GM18508 (cell line): ENCODE measurements at regions not wholly inside any gene's neighbourhood (a gene's known extent, or its start where the extent isn't known, plus 50 kb on each side); places are given as distances from the start of the nearest gene placed in this dataset.
"Not testable (repeated sequence)": the region's sequence is repeated elsewhere in the genome, so short reads cannot be mapped to it uniquely, and the experiment has no call there.

Experiments used
- ATAC-seq: cut with Tn5 transposase; IDR thresholded peaks from one replicate; pipeline ENCODE4 v1.9.1; 2021; ENCODE audit warnings: moderate number of reproducible peaks; ENCODE audit not compliant: insufficient read depth, unreplicated experiment

- not testable (repeated sequence) for ATAC-seq
Observed at GRCh38 chr1:121001090-121001726, 111.6 kb downstream of the PPIAL4A start.

DNA sequence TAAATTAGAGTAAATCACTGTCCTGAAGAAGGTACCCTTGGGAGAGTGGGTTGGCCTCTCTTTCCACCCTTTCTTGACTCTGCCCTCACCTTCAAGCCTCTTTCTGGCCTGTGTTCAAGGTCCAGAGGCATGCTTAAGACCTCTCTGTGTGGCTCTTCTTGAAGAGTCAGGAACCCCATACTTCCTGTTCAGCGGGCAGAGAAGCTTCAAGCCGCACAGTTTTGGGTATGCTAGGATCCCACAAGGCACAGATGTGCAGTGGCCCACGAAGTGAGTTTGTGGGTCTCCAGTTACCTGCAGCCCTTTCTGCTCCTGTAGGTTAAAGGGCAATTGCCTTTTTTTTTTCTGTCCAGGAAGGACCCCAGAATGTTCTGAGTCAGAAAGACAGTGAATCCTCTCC is 113.7 kb downstream of the PPIAL4A start:
- ATAC-seq, result not testable (repeated sequence)

DNA sequence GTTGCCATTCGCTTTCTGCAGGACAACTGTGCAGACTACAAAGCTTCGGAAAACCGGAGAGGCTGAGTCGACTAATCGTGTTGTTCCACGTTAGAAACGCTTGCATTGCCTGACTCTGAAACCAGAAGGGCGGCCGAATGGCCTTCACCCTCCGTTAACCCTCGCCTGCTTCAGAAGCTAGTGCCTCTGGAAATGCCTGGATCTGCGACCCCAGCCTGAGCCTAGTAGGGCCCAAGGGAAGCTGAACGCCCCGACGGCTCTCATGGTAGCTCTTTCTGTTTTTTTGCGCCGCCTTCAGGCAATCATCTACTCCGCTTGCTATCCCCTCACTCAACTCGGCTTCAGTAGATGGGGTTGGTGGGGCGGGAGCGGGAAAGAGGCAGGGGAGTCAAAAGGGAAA is 117.3 kb downstream of the PPIAL4A start:
- not testable (repeated sequence) for ATAC-seq

- not testable (repeated sequence) for ATAC-seq
Observed at GRCh38 chr1:121007755-121008154, 118.2 kb downstream of the PPIAL4A start.

DNA sequence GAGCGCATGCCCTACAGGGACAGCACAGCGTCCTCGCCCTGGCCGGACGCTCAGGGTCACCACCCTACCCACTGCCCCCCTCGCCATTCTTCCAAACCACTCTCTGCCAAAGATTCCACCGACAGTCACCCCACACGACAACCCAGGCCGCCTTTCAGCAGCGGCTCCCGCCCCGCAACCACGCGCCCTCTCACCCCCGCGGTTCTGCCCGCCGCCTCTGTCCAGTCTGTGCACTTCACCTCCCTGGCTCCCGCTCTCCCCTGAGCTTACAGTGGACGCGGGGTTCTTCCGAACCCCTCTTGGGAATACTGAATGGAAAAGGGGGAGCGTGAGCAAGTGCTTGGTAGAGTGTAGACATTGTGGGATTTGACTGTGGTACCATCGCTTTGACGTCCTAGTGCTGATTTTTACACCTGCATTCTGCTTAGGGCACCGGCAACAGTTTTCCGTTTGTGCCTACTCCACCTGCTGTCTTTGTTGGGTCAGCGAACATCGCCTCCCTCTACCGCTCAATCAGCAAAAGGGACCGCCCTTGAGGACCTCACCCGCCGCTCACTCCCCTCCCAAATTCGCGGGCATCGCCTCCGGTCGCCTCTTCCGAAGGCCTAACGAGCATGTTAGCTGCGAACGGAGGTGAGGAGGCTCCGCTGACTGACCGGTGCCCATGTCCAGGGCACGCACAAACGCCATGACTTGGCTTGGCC is 119.1 kb downstream of the PPIAL4A start:
- not testable (repeated sequence) for ATAC-seq

- ATAC-seq, result not testable (repeated sequence)
Observed at GRCh38 chr1:121009216-121010057, 119.9 kb downstream of the PPIAL4A start.

GRCh38 chr1:121010141-121010540 is 120.6 kb downstream of the PPIAL4A start:
- not testable (repeated sequence) for ATAC-seq

DNA sequence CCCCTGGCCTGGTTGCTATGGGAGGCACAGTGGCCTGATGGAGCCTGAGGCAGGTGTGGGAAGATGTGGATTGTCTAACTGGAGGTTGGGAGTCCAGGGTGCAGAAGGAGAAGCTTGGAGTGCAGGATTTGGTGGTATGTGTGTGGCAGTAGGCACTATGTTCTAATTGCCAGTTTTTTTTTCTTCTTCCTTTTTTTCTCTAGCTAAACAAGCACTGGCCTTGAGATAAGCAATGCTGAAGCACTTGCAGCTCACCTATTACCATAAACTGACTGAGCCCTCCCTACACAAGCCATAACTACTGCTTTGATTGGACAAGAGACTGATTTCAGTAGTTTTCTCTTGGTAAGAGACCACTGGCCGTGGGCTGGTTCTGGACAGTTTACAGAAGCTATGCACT is 123.6 kb downstream of the PPIAL4A start:
- not testable (repeated sequence) for ATAC-seq

- not testable (repeated sequence) for ATAC-seq
Observed at GRCh38 chr1:121016182-121017028, 126.8 kb downstream of the PPIAL4A start.

GRCh38 chr1:121019715-121020349 is 130.3 kb downstream of the PPIAL4A start:
- not testable (repeated sequence) for ATAC-seq

- not testable (repeated sequence) for ATAC-seq
Observed at GRCh38 chr1:121020350-121021236, 131.0 kb downstream of the PPIAL4A start.

GRCh38 chr1:121021716-121022115 is 132.1 kb downstream of the PPIAL4A start:
- not testable (repeated sequence) for ATAC-seq

DNA sequence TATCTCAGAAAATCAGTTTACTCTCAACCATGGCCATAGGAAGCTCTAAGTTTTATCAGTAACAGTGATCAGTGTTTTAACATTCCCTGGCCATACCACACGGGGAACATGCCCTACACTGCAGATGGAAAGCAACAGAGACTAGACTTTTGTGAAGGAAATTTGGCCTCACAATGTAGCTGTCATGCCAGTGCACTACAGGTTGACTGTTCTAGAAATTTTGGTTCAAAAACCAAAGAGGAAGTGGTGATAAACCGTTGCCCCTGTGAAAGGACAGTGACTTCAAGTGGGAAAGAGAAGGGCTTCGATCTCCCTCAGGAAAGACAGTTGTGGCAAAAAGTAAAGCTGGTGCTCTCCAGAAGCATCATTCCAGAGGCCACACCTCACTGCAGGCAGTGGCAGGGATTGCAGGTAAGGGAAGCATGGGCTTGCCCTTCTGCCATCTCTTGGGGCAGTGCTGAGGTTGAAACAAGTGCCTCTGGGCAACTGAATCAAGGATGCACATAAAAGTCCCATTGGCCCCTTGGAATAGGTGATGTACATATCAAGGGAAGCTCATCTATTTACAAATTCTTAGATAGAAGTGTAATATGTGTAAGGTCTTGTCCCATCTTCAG is 143.4 kb downstream of the PPIAL4A start:
- not testable (repeated sequence) for ATAC-seq

DNA sequence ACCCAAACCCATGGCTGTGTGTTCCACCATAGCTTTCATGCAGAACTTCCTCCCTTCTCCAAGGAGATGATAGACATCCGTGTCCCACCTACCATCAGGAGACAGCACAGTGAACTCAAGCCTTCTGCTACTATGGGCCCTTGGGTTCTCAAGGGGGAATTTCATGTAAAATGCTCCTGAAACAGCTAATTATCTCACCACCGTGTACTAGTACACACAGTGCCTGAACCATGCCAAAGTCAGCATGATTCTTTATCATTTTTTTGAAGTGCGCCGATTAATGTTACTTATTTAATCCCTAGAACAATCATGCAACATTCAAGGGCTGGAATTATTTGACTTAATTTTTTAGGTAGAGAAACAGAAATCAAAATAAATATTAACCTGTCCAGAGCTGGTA is 147.2 kb downstream of the PPIAL4A start:
- not testable (repeated sequence) for ATAC-seq

DNA sequence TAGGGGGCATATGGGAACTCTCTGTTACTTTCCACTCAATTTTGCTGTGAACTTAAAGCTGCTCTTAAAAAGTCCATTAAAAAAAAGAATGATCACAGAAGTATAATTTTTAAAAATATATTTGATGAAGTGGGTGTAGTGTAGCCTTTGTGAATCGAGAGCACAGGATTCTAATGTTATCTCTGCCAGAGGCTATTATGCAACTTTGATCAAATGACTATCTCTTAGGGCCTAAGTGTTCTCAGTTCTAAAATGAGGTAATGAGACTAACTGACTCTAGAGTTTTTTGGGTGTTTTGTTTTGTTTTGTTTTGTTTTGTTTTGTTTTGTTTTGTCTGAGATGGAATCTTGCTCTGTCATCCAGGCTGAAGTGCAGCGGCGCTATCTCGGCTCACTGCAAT is 143.2 kb downstream of the FAM72B start:
- ATAC-seq, result not testable (repeated sequence)

- not testable (repeated sequence) for ATAC-seq
Observed at GRCh38 chr1:121041497-121041896, 142.6 kb downstream of the FAM72B start.

DNA sequence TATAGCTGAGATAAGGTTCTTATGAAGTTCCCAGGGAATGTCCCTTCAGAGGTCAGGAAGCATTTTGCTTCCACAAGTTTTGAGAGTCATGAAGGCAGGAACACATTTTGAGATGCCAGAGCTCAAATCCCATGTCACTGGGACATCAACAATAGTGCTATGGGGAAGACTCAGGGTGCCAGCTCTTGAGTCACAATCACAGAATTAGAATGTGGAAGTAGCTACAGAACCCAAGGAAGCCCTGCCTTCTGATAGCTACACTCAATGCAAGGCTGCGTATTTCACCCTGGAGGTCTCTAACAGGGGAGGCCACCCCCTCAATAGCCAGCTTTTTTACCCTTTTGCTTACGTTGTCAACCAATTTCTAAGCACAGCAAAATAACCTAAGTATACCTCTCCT is 141.3 kb downstream of the FAM72B start:
- not testable (repeated sequence) for ATAC-seq

GRCh38 chr1:121048293-121048752 is 135.8 kb downstream of the FAM72B start:
- ATAC-seq, result not testable (repeated sequence)
